ENCODE measurements at regions not wholly inside any gene's neighbourhood (a gene's known extent, or its start where the extent isn't known, plus 50 kb on each side); places are given as distances from the start of the nearest gene placed in this dataset.

DNA sequence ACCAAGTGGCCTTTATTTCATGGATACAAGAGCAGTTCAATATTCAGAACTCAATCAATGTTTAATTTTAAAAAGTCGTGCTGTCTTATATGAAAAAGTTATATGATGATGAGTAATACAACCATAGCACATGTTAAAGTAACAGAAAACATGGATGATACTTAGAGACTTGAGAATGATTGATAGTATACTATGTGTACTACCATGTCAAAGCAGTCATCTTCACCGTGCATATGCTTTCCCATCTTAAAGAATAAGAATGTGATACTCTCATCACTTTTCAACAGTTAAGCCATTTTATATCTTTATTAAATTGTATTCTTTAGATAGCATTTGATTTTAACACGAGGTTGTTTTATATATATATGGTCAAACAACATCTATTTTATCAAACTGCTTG lies 535.9 kb upstream of the ADAMTS5 start:
- H3K36me3 ChIP-seq, result no peaks in the 10 kb centered on the region
- no peak for DNase-seq (ENCODE audit: low read depth in 1 of 2, low spot score in 1 of 2)
- no peak overlapping the region for H3K4me3 ChIP-seq
- H3K27me3 ChIP-seq, result no peaks in the 10 kb centered on the region
- no peaks in the 10 kb centered on the region for H3K9me3 ChIP-seq (ENCODE audit: low read depth)
- TF ChIP-seq, protein P1, sequence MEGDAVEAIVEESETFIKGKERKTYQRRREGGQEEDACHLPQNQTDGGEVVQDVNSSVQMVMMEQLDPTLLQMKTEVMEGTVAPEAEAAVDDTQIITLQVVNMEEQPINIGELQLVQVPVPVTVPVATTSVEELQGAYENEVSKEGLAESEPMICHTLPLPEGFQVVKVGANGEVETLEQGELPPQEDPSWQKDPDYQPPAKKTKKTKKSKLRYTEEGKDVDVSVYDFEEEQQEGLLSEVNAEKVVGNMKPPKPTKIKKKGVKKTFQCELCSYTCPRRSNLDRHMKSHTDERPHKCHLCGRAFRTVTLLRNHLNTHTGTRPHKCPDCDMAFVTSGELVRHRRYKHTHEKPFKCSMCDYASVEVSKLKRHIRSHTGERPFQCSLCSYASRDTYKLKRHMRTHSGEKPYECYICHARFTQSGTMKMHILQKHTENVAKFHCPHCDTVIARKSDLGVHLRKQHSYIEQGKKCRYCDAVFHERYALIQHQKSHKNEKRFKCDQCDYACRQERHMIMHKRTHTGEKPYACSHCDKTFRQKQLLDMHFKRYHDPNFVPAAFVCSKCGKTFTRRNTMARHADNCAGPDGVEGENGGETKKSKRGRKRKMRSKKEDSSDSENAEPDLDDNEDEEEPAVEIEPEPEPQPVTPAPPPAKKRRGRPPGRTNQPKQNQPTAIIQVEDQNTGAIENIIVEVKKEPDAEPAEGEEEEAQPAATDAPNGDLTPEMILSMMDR (IDR thresholded peaks at IDR 0.05; ENCODE audit: low read depth, low read length), result no peak
- no peaks in the 10 kb centered on the region for H3K4me1 ChIP-seq (ENCODE audit: low read depth)
- H3K27ac ChIP-seq, result no peak overlapping the region

GRCh38 chr21:27498025-27498424 lies 531.1 kb upstream of the ADAMTS5 start:
- no peaks in the 10 kb centered on the region for H3K27me3 ChIP-seq

DNA sequence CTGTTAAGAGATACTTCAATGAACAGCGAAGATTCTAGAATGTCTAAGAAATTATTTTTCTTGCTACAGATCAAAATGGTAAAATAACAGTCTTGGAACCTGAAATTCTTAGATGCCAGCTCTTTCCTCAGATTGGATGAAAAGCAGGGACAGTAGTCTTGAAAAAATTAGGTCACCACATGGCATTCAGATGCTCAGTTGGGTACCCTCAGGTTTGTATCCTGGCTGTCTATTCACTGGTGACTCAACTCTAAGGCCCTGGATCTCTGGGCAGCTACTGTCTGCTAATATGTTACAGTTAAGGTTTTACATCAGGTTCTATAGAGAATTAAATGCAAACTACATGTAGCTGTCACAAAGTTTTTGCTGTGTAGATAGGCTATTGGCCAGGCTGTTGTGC lies 528.9 kb upstream of the ADAMTS5 start:
- H3K4me1 ChIP-seq (ENCODE audit: low read depth), result no peaks in the 10 kb centered on the region
- H3K36me3 ChIP-seq, result no peaks in the 10 kb centered on the region
- H3K27ac ChIP-seq, result no peak overlapping the region
- TF ChIP-seq, protein P1 (IDR thresholded peaks at IDR 0.05; ENCODE audit: low read depth, low read length), result no peak
- H3K4me3 ChIP-seq, result no peak overlapping the region
- no peak for DNase-seq (ENCODE audit: low read depth in 1 of 2, low spot score in 1 of 2)
- no peaks in the 10 kb centered on the region for H3K9me3 ChIP-seq (ENCODE audit: low read depth)
- H3K27me3 ChIP-seq, result no peaks in the 10 kb centered on the region

More at GRCh38 chr21:27498025-27498424, 531.1 kb upstream of the ADAMTS5 start:
- no peak for DNase-seq (ENCODE audit: low read depth in 1 of 2, low spot score in 1 of 2)
- H3K27ac ChIP-seq, result no peak overlapping the region
- H3K4me3 ChIP-seq, result no peak overlapping the region
- TF ChIP-seq, protein P1 (IDR thresholded peaks at IDR 0.05; ENCODE audit: low read depth, low read length), result no peak
- no peaks in the 10 kb centered on the region for H3K9me3 ChIP-seq (ENCODE audit: low read depth)
- no peaks in the 10 kb centered on the region for H3K4me1 ChIP-seq (ENCODE audit: low read depth)
- no peaks in the 10 kb centered on the region for H3K36me3 ChIP-seq

DNA sequence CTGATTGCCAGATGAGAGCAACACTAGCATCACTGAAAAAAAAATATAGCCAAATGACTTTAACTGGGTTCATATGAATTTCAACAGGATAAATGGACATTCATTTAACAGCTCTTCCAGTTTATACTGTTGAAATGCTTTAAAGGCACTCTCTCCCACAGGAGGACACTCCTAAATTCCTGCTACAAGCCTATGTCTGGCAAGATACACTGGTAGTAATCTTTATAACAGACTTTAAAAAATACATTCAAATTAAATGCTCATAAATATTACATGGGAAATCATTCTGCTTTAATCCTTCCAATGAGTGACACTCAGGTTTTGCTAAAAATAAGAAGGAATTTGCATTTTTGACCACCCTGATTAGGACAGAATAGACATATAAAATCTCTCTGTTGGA lies 526.7 kb upstream of the ADAMTS5 start:
- Histone ChIP-seq H3K9me3 (ENCODE audit: low read depth) (no peaks in the 10 kb centered on the region), H3K27me3 (no peaks in the 10 kb centered on the region), H3K4me3 (no peak overlapping the region), H3K27ac (no peak overlapping the region), H3K36me3 (no peaks in the 10 kb centered on the region), H3K4me1 (ENCODE audit: low read depth) (no peaks in the 10 kb centered on the region)
- DNase-seq (ENCODE audit: low read depth in 1 of 2, low spot score in 1 of 2), result no peak
- TF ChIP-seq, protein P1 (IDR thresholded peaks at IDR 0.05; ENCODE audit: low read depth, low read length), result no peak

- Histone ChIP-seq H3K4me3 (no peak overlapping the region), H3K27me3 (no peaks in the 10 kb centered on the region), H3K36me3 (no peaks in the 10 kb centered on the region), H3K4me1 (ENCODE audit: low read depth) (no peaks in the 10 kb centered on the region), H3K9me3 (ENCODE audit: low read depth) (no peaks in the 10 kb centered on the region), H3K27ac (no peak overlapping the region)
- DNase-seq (ENCODE audit: low read depth in 1 of 2, low spot score in 1 of 2), result no peak
- TF ChIP-seq, protein P1 (IDR thresholded peaks at IDR 0.05; ENCODE audit: low read depth, low read length), result no peak
These were observed 520.8 kb upstream of the ADAMTS5 start for GRCh38 chr21:27487676-27488075.

DNA sequence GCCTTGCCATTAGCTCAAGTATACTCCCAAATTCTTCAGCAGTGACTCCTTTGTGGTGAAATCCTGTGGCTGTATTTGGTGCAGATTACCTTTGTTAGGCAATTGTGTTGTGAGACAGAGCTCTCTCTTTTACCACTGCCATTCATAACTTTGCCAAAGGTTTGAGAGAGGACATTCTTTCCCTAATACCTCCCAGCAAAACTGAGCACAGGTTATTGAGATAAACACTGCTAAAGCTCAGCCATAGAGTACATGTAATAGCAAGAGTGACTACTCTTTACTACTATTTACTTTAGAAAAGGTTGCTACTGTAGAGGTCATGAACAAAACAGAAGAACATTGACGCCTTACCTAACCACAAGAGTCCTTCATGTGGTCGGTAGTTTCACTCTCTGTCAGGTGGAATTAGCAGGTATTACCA lies 514.0 kb upstream of the ADAMTS5 start:
- Histone ChIP-seq H3K4me1 (ENCODE audit: low read depth) (no peaks in the 10 kb centered on the region), H3K36me3 (no peaks in the 10 kb centered on the region), H3K4me3 (no peak overlapping the region), H3K27me3 (peaks cover 33% of the 10 kb centered on the region), H3K9me3 (ENCODE audit: low read depth) (no peaks in the 10 kb centered on the region), H3K27ac (no peak overlapping the region)
- DNase-seq (ENCODE audit: low read depth in 1 of 2, low spot score in 1 of 2), result peak in 1 of 2 donors; percentile 51
- TF ChIP-seq, protein P1 (IDR thresholded peaks at IDR 0.05; ENCODE audit: low read depth, low read length), result no peak
